ENCODE measurements at regions not wholly inside any gene's neighbourhood (a gene's known extent, or its start where the extent isn't known, plus 50 kb on each side); places are given as distances from the start of the nearest gene placed in this dataset.

- TF ChIP-seq, protein P1, sequence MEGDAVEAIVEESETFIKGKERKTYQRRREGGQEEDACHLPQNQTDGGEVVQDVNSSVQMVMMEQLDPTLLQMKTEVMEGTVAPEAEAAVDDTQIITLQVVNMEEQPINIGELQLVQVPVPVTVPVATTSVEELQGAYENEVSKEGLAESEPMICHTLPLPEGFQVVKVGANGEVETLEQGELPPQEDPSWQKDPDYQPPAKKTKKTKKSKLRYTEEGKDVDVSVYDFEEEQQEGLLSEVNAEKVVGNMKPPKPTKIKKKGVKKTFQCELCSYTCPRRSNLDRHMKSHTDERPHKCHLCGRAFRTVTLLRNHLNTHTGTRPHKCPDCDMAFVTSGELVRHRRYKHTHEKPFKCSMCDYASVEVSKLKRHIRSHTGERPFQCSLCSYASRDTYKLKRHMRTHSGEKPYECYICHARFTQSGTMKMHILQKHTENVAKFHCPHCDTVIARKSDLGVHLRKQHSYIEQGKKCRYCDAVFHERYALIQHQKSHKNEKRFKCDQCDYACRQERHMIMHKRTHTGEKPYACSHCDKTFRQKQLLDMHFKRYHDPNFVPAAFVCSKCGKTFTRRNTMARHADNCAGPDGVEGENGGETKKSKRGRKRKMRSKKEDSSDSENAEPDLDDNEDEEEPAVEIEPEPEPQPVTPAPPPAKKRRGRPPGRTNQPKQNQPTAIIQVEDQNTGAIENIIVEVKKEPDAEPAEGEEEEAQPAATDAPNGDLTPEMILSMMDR (IDR thresholded peaks at IDR 0.05) = no peak
- TF ChIP-seq POLR2A (IDR thresholded peaks at IDR 0.05) = no peak
Measured at GRCh38 chr4:62262676-62263075, 1062.5 kb downstream of the ADGRL3 start.
